Esophagus mucosa (tissue), 1 donor: ENCODE measurements at regions not wholly inside any gene's neighbourhood (a gene's known extent, or its start where the extent isn't known, plus 50 kb on each side); places are given as distances from the start of the nearest gene placed in this dataset.

ENCODE experiments used
- ATAC-seq: fragments of 200-7000 bp; cut with Tn5 transposase; one replicate; pipeline ENCODE4 v1.9.1; 2020
- donor health status: DM: yes; HTN: yes; CAD: no.

GRCh38 chr11:80629466-80629865, 1188.6 kb upstream of the TENM4 start:
- no peak for ATAC-seq

GRCh38 chr11:80627364-80627763, 1186.5 kb upstream of the TENM4 start:
- ATAC-seq = no peak

- ATAC-seq = no peak
Observed at GRCh38 chr11:80626721-80627120, 1185.9 kb upstream of the TENM4 start.

- ATAC-seq = no peak
Observed at GRCh38 chr11:80625563-80625962, 1184.7 kb upstream of the TENM4 start.

GRCh38 chr11:80621871-80622270, 1181.0 kb upstream of the TENM4 start:
- no peak for ATAC-seq

- ATAC-seq = no peak
Observed at GRCh38 chr11:80620867-80621266, 1180.0 kb upstream of the TENM4 start.

GRCh38 chr11:80617156-80617555, 1176.3 kb upstream of the TENM4 start:
- no peak for ATAC-seq

GRCh38 chr11:80616070-80616800, 1175.4 kb upstream of the TENM4 start:
- no peak for ATAC-seq

- no peak for ATAC-seq
Observed at GRCh38 chr11:80613655-80614054, 1172.8 kb upstream of the TENM4 start.

GRCh38 chr11:80610516-80610915, 1169.7 kb upstream of the TENM4 start:
- ATAC-seq = no peak

- ATAC-seq = no peak
Observed at GRCh38 chr11:80603472-80603871, 1162.6 kb upstream of the TENM4 start.

GRCh38 chr11:80598905-80599304, 1158.1 kb upstream of the TENM4 start:
- peak; percentile 49 for ATAC-seq

GRCh38 chr11:80596291-80596810, 1155.5 kb upstream of the TENM4 start:
- no peak for ATAC-seq

- ATAC-seq = no peak
Observed at GRCh38 chr11:80595011-80595410, 1154.2 kb upstream of the TENM4 start.

GRCh38 chr11:80593648-80594374, 1153.0 kb upstream of the TENM4 start:
- peak; percentile 93 for ATAC-seq

GRCh38 chr11:80592546-80592945, 1151.7 kb upstream of the TENM4 start:
- no peak for ATAC-seq

GRCh38 chr11:80587906-80588305, 1147.1 kb upstream of the TENM4 start:
- no peak for ATAC-seq

GRCh38 chr11:80586464-80586863, 1145.6 kb upstream of the TENM4 start:
- ATAC-seq = no peak

GRCh38 chr11:80584661-80585060, 1143.8 kb upstream of the TENM4 start:
- no peak for ATAC-seq

GRCh38 chr11:80569832-80570231, 1129.0 kb upstream of the TENM4 start:
- ATAC-seq = no peak

GRCh38 chr11:80565231-80565630, 1124.4 kb upstream of the TENM4 start:
- ATAC-seq = no peak

- ATAC-seq = no peak
Observed at GRCh38 chr11:80562523-80563125, 1121.8 kb upstream of the TENM4 start.

GRCh38 chr11:80559942-80560341, 1119.1 kb upstream of the TENM4 start:
- no peak for ATAC-seq

- ATAC-seq = no peak
Observed at GRCh38 chr11:80553565-80553964, 1112.7 kb upstream of the TENM4 start.
